ENCODE measurements at regions not wholly inside any gene's neighbourhood (a gene's known extent, or its start where the extent isn't known, plus 50 kb on each side); places are given as distances from the start of the nearest gene placed in this dataset.

- TF ChIP-seq CTCF (conservative IDR thresholded peaks at IDR 0.05; ENCODE audit: low read depth, low read length) (no peak), EZH2 (IDR thresholded peaks at IDR 0.05; ENCODE audit: borderline replicate concordance, low read depth, low read length, poor library complexity, severe bottlenecking) (no peak)
These were observed 1610.2 kb downstream of the SLITRK5 start for GRCh38 chr13:89281331-89281730.

Data from A673 (cell line).